ENCODE measurements at regions not wholly inside any gene's neighbourhood (a gene's known extent, or its start where the extent isn't known, plus 50 kb on each side); places are given as distances from the start of the nearest gene placed in this dataset.

DNA sequence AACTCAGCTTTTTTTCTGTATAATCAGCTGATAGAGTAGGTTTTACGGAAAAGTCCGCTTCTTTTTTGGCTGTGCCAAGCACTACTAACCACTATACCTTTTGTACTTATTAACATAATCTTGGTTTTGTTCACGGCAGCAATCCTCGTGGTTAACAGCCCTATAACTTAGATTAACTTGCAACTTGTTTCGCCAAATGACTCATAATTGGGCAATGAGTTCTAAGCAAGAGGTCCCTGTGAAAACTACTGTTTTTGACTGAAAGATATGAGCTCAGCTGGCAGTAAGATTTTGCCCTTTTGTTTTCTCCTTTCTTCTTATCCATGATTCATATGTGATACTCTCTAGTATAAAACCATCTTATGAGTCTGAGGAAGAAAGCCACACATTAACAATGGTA lies 345.0 kb upstream of the PCDH15 start:
- H3K9ac ChIP-seq (ENCODE audit: low read length): no peak overlapping the region
- no peaks in the 10 kb centered on the region for H3K36me3 ChIP-seq (ENCODE audit: insufficient read depth, low read length)
- H3K9me2 ChIP-seq (ENCODE audit: insufficient read depth, low read length): no peaks in the 10 kb centered on the region
- H3K9me3 ChIP-seq (ENCODE audit: low read length): no peaks in the 10 kb centered on the region
- no peak overlapping the region for H3K27ac ChIP-seq (ENCODE audit: low read length)
- TF ChIP-seq EZH2 (IDR thresholded peaks at IDR 0.05; ENCODE audit: borderline replicate concordance, insufficient read depth, low read length, poor library complexity, severe bottlenecking) (no peak), SMC3 (conservative IDR thresholded peaks at IDR 0.05; ENCODE audit: poor library complexity) (no peak), POLR2AphosphoS5 (IDR thresholded peaks at IDR 0.05) (no peak), RAD21 (conservative IDR thresholded peaks at IDR 0.05) (no peak), EP300 (conservative IDR thresholded peaks at IDR 0.05; ENCODE audit: poor library complexity, severe bottlenecking) (no peak), MXI1 (conservative IDR thresholded peaks at IDR 0.05; ENCODE audit: poor library complexity, severe bottlenecking) (no peak), TAF1 (IDR thresholded peaks at IDR 0.05; ENCODE audit: low read depth) (no peak)
- TF ChIP-seq, protein P1, sequence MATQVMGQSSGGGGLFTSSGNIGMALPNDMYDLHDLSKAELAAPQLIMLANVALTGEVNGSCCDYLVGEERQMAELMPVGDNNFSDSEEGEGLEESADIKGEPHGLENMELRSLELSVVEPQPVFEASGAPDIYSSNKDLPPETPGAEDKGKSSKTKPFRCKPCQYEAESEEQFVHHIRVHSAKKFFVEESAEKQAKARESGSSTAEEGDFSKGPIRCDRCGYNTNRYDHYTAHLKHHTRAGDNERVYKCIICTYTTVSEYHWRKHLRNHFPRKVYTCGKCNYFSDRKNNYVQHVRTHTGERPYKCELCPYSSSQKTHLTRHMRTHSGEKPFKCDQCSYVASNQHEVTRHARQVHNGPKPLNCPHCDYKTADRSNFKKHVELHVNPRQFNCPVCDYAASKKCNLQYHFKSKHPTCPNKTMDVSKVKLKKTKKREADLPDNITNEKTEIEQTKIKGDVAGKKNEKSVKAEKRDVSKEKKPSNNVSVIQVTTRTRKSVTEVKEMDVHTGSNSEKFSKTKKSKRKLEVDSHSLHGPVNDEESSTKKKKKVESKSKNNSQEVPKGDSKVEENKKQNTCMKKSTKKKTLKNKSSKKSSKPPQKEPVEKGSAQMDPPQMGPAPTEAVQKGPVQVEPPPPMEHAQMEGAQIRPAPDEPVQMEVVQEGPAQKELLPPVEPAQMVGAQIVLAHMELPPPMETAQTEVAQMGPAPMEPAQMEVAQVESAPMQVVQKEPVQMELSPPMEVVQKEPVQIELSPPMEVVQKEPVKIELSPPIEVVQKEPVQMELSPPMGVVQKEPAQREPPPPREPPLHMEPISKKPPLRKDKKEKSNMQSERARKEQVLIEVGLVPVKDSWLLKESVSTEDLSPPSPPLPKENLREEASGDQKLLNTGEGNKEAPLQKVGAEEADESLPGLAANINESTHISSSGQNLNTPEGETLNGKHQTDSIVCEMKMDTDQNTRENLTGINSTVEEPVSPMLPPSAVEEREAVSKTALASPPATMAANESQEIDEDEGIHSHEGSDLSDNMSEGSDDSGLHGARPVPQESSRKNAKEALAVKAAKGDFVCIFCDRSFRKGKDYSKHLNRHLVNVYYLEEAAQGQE (IDR thresholded peaks at IDR 0.05; ENCODE audit: borderline replicate concordance): no peak
- TF ChIP-seq, protein P2, sequence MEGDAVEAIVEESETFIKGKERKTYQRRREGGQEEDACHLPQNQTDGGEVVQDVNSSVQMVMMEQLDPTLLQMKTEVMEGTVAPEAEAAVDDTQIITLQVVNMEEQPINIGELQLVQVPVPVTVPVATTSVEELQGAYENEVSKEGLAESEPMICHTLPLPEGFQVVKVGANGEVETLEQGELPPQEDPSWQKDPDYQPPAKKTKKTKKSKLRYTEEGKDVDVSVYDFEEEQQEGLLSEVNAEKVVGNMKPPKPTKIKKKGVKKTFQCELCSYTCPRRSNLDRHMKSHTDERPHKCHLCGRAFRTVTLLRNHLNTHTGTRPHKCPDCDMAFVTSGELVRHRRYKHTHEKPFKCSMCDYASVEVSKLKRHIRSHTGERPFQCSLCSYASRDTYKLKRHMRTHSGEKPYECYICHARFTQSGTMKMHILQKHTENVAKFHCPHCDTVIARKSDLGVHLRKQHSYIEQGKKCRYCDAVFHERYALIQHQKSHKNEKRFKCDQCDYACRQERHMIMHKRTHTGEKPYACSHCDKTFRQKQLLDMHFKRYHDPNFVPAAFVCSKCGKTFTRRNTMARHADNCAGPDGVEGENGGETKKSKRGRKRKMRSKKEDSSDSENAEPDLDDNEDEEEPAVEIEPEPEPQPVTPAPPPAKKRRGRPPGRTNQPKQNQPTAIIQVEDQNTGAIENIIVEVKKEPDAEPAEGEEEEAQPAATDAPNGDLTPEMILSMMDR (IDR thresholded peaks at IDR 0.05; ENCODE audit: poor library complexity, severe bottlenecking): no peak
- no peak overlapping the region for H3K4me3 ChIP-seq (ENCODE audit: low read length)
- H3K79me2 ChIP-seq (replicated peaks; ENCODE audit: insufficient read depth, low read length): no peaks in the 10 kb centered on the region
- no peaks in the 10 kb centered on the region for H3K27me3 ChIP-seq (ENCODE audit: insufficient read depth, low read depth, low read length)
- H4K20me1 ChIP-seq (ENCODE audit: insufficient read depth): no peaks in the 10 kb centered on the region
- H3K4me2 ChIP-seq (ENCODE audit: low read length): no peak overlapping the region
- H2AFZ ChIP-seq (ENCODE audit: low read depth, low read length): no peak overlapping the region
- no peaks in the 10 kb centered on the region for H3F3A ChIP-seq (ENCODE audit: insufficient read depth, low read length, poor library complexity, severe bottlenecking)

DNA sequence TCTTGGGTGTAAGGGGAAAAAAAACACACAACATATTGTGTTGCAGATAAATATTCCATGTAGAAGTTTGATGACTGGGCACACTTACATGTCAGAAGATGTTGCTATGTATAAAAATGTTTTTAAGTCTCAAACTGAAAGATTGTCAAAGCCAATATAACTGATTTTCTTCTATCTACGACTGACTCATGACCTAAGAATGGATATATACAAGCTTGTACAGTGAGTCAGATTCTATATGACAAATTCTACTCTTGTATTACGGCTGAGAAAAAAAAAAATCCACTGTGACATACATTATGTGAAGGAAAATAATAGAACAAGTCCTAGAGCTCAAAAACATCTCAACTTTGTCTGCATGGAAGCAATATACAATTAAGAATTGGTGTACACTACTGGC lies 343.0 kb upstream of the PCDH15 start:
- Histone ChIP-seq H3K79me2 (replicated peaks; ENCODE audit: insufficient read depth, low read length) (no peaks in the 10 kb centered on the region), H3K9ac (ENCODE audit: low read length) (no peak overlapping the region), H3K4me3 (ENCODE audit: low read length) (no peak overlapping the region), H3K9me2 (ENCODE audit: insufficient read depth, low read length) (no peaks in the 10 kb centered on the region), H3F3A (ENCODE audit: insufficient read depth, low read length, poor library complexity, severe bottlenecking) (no peaks in the 10 kb centered on the region), H3K36me3 (ENCODE audit: insufficient read depth, low read length) (no peaks in the 10 kb centered on the region), H3K9me3 (ENCODE audit: low read length) (no peaks in the 10 kb centered on the region), H2AFZ (ENCODE audit: low read depth, low read length) (no peak overlapping the region), H3K4me2 (ENCODE audit: low read length) (no peak overlapping the region), H3K27me3 (ENCODE audit: insufficient read depth, low read depth, low read length) (no peaks in the 10 kb centered on the region), H3K27ac (ENCODE audit: low read length) (no peak overlapping the region), H4K20me1 (ENCODE audit: insufficient read depth) (no peaks in the 10 kb centered on the region)
- TF ChIP-seq MXI1 (conservative IDR thresholded peaks at IDR 0.05; ENCODE audit: poor library complexity, severe bottlenecking) (no peak), TAF1 (IDR thresholded peaks at IDR 0.05; ENCODE audit: low read depth) (no peak), RAD21 (conservative IDR thresholded peaks at IDR 0.05) (no peak), EP300 (conservative IDR thresholded peaks at IDR 0.05; ENCODE audit: poor library complexity, severe bottlenecking) (no peak)
- TF ChIP-seq, protein P2 (IDR thresholded peaks at IDR 0.05; ENCODE audit: poor library complexity, severe bottlenecking): no peak

All from neural cell (in vitro differentiated cells).